ENCODE measurements at regions not wholly inside any gene's neighbourhood (a gene's known extent, or its start where the extent isn't known, plus 50 kb on each side); places are given as distances from the start of the nearest gene placed in this dataset.

DNA sequence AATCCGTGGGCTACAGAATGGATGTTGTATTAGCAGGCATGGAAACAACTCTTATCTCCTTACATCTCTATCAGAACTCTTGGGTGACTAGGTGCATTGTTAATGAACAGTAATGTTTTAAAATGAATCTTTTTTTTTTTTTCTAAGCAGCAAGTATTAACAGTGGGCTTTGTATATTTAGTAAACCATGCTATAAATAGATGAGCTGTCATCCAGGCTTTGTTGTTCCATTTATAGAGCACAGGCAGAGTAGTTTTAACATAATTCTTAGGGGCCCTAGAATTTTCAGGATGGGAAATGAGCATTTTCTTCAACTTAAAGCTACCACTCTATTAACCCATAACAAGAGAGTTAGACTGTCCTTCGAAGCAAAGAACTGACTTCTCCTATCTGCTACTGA is 233.7 kb upstream of the ADAMTSL1 start:
- TF ChIP-seq EZH2phosphoT487 (conservative IDR thresholded peaks at IDR 0.05; ENCODE audit: low read length), result no peak
- TF ChIP-seq, protein P1, sequence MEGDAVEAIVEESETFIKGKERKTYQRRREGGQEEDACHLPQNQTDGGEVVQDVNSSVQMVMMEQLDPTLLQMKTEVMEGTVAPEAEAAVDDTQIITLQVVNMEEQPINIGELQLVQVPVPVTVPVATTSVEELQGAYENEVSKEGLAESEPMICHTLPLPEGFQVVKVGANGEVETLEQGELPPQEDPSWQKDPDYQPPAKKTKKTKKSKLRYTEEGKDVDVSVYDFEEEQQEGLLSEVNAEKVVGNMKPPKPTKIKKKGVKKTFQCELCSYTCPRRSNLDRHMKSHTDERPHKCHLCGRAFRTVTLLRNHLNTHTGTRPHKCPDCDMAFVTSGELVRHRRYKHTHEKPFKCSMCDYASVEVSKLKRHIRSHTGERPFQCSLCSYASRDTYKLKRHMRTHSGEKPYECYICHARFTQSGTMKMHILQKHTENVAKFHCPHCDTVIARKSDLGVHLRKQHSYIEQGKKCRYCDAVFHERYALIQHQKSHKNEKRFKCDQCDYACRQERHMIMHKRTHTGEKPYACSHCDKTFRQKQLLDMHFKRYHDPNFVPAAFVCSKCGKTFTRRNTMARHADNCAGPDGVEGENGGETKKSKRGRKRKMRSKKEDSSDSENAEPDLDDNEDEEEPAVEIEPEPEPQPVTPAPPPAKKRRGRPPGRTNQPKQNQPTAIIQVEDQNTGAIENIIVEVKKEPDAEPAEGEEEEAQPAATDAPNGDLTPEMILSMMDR (IDR thresholded peaks at IDR 0.05; ENCODE audit: insufficient read depth, low read length, poor library complexity, severe bottlenecking), result no peak

Measured in SU-DHL-6 (cell line).